ENCODE measurements at regions not wholly inside any gene's neighbourhood (a gene's known extent, or its start where the extent isn't known, plus 50 kb on each side); places are given as distances from the start of the nearest gene placed in this dataset.
A peak's percentile ranks its signal among the peaks of the same experiment; 100 is the strongest.

DNA sequence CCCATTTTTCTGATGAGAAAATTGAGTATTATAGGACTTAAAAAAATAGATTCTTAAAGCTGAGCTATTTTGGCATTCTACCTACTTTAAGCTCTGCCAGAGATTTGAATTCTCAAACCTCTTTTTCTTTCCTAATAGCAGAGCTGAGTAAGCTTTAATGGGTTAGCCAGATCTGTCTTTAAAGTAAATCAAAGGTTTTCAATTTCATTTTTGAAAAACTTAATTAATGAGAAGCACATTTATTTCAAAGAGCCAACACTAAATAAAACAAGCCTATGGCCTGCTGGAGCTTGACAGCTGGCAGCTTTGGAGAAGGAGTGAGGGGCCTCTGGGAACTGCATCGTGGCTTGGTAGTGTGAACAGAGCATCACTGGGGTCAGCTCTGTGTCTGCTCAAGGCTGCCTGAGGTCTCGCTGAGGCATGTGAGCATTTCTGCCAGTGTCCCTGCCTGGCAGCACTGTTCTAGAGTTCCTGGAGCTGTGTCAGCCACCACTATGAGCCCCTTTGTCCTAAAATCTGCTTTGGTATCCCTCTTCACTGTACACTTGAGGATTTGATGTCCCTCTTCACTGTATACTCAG lies 50.4 kb upstream of the PRSS23 start:
- H3K9me3 Mint-ChIP-seq = peaks cover 0 to 2% (median 0%) of the 10 kb centered on the region in 6 donors
- no peak for DNase-seq
- H3K27me3 Mint-ChIP-seq (ENCODE audit: low read depth in 3 of 3) = peaks cover 0 to 5% (median 3%) of the 10 kb centered on the region in 3 donors
- no peaks in the 10 kb centered on the region for H3K36me3 Mint-ChIP-seq
- H3K4me3 Mint-ChIP-seq = no peak overlapping the region
- H3K27ac Mint-ChIP-seq = no peak overlapping the region
- no peaks in the 10 kb centered on the region for H3K4me1 Mint-ChIP-seq

DNA sequence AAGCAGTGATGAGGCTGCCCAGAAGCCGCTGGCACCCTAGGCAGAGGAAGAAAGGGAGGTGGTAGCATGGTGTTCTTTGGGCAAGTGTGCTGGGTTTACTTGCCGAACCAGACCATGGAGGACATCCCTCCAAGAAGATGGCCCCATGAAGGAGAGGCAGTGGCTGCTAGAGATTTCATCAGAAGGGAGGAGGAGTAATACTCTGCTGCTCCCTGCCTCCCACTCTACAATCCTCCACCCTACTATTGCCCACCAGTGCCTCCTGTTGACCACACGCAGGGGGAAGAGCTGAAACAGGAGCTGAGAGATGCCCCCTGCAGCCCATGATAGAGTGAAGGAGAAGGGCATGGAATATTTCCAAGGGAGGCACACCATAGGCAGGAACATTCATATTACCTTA lies 51.0 kb upstream of the PRSS23 start:
- Mint-ChIP-seq H3K4me1 (no peaks in the 10 kb centered on the region), H3K27me3 (ENCODE audit: low read depth in 3 of 3) (peaks cover 0 to 5% (median 3%) of the 10 kb centered on the region in 3 donors), H3K9me3 (peaks cover 0 to 2% (median 0%) of the 10 kb centered on the region in 6 donors), H3K4me3 (no peak overlapping the region), H3K36me3 (no peaks in the 10 kb centered on the region), H3K27ac (no peak overlapping the region)
- DNase-seq = no peak

- no peak for DNase-seq
- Mint-ChIP-seq H3K4me1 (no peaks in the 10 kb centered on the region), H3K27me3 (ENCODE audit: low read depth in 3 of 3) (peaks cover 0 to 5% (median 3%) of the 10 kb centered on the region in 3 donors), H3K9me3 (no peaks in the 10 kb centered on the region), H3K4me3 (no peak overlapping the region), H3K27ac (no peak overlapping the region), H3K36me3 (no peaks in the 10 kb centered on the region)
These were observed 52.0 kb upstream of the PRSS23 start for GRCh38 chr11:86748296-86748695.

- DNase-seq = no peak
- H3K9me3 Mint-ChIP-seq = no peaks in the 10 kb centered on the region
- H3K4me1 Mint-ChIP-seq = no peaks in the 10 kb centered on the region
- no peaks in the 10 kb centered on the region for H3K36me3 Mint-ChIP-seq
- no peak overlapping the region for H3K4me3 Mint-ChIP-seq
- no peak overlapping the region for H3K27ac Mint-ChIP-seq
- H3K27me3 Mint-ChIP-seq (ENCODE audit: low read depth in 3 of 3) = peaks cover 0 to 5% (median 3%) of the 10 kb centered on the region in 3 donors
These were observed 52.5 kb upstream of the PRSS23 start for GRCh38 chr11:86747801-86748200.

DNA sequence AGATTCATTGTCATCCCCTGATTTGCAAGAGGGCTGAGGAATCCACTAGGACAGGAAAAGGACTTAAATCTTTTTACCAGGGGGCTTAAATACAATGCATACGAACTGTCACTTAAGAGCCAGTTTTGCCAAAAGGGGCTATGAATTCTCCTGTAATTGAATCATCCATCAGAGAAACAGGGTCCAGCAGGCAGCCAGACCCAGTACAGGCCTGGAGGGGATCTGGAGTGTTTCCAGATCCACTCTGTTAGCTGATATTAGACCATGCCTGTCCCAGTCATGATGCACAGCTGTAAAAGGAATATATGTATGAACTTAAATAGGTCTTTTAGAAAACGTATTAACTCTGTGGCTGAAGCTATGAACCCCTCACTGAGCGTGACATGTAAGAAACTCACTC lies 53.8 kb upstream of the PRSS23 start:
- H3K27ac Mint-ChIP-seq = no peak overlapping the region
- no peaks in the 10 kb centered on the region for H3K4me1 Mint-ChIP-seq
- no peaks in the 10 kb centered on the region for H3K36me3 Mint-ChIP-seq
- H3K4me3 Mint-ChIP-seq = no peak overlapping the region
- no peaks in the 10 kb centered on the region for H3K9me3 Mint-ChIP-seq
- no peak for DNase-seq
- peaks cover 2 to 3% (median 3%) of the 10 kb centered on the region in 3 donors for H3K27me3 Mint-ChIP-seq (ENCODE audit: low read depth in 3 of 3)

GRCh38 chr11:86745571-86745970 lies 54.8 kb upstream of the PRSS23 start:
- H3K27ac Mint-ChIP-seq = no peak overlapping the region
- no peak overlapping the region for H3K4me3 Mint-ChIP-seq
- no peaks in the 10 kb centered on the region for H3K4me1 Mint-ChIP-seq
- H3K27me3 Mint-ChIP-seq (ENCODE audit: low read depth in 3 of 3) = peaks cover 2 to 3% (median 3%) of the 10 kb centered on the region in 3 donors
- no peaks in the 10 kb centered on the region for H3K9me3 Mint-ChIP-seq
- no peak for DNase-seq
- no peaks in the 10 kb centered on the region for H3K36me3 Mint-ChIP-seq

DNA sequence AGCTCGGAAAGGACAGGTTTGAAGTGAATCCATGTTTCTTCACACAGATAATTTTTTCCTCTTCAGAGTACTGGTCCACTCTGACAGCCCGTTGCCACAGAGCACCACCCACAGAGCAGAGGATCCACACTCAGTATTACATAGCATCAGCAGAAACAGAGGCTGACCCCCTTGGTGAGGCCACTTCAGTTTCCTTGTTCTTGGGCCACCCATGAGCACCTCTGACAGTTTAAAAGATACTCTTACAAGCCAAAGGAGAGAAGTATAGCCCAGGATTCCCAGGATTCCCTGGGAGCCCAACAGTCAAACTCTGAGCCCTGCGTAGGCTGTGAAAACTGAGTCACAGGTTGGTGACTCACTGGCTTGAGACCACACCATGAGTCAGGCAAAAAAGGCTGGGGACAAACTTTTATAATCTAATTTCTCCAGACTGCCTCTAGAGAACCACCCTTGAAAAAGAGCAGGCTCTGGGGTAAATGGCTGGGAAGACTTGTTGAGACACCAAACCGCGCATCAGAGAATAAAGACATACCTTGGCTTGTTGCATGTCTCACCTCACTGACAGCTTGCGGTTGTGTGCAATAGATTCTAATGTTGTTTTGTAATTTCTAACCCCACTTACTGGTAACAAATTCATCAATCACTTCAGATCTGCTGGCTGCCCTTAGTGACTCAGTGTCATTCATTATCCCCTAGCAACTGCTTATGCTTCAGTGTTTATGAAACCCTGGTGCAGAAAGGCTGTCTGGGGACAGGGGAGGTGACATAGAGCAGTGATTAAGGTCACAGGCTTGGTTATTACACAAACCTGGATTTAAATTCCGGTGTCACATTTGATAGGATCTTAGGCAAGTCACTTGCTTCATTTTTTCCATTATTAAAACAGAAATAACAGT lies 56.9 kb upstream of the PRSS23 start:
- Mint-ChIP-seq H3K4me3 (no peak overlapping the region), H3K27ac (peak overlapping the region in 1 of 6 donors; percentile 13), H3K36me3 (no peaks in the 10 kb centered on the region), H3K9me3 (no peaks in the 10 kb centered on the region), H3K4me1 (no peaks in the 10 kb centered on the region), H3K27me3 (ENCODE audit: low read depth in 3 of 3) (peaks cover 0 to 3% (median 2%) of the 10 kb centered on the region in 3 donors)
- no peak for DNase-seq

DNA sequence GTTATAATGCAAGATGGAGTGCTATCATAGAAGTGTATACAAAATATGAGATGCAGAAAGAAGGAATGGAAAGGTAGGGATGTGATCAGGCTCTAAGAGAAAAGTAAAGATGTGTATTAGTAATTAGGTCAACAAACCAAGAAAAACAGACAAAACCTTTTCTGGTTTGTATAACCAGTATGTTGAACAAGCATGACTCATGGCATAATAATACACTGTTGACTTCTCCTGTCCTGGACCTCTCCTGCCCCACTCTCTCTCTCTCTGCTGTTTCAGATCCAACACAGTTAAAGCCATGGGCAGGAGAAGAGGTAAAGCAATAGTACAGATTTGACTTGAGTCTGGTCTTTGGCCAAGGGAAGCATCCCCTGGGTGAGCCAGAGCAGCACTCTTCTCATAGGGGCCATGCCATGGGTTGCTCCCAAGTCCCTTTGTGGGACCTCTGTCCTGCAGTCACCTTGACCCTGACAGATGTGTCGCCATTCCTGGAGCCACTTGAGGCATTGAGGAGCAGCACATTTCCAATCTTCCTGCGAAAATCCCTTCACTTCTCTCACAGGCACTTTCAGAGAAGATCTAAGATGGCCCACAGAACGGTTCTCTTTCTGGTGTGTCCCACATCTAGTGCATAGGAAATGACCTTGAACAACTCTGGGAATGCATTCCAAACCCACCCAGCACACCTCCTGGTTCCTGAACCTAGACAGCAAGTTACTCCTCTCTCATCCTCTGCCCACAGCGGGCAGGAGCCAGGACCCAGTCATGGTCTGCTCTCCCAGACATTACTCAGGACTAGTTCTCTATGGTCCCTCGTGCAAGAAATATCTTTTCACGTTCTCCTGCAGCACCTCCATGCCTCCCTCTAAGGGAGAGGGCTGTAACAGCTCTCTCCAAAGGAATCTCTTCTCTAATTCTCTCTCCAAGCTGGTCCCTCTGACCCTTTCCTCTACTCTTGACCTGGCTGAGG lies 58.2 kb upstream of the PRSS23 start:
- no peak overlapping the region for H3K27ac Mint-ChIP-seq
- H3K4me3 Mint-ChIP-seq = no peak overlapping the region
- no peaks in the 10 kb centered on the region for H3K4me1 Mint-ChIP-seq
- H3K36me3 Mint-ChIP-seq = no peaks in the 10 kb centered on the region
- H3K27me3 Mint-ChIP-seq (ENCODE audit: low read depth in 3 of 3) = peaks cover 0 to 2% (median 2%) of the 10 kb centered on the region in 3 donors
- H3K9me3 Mint-ChIP-seq = no peaks in the 10 kb centered on the region
- no peak for DNase-seq

DNA sequence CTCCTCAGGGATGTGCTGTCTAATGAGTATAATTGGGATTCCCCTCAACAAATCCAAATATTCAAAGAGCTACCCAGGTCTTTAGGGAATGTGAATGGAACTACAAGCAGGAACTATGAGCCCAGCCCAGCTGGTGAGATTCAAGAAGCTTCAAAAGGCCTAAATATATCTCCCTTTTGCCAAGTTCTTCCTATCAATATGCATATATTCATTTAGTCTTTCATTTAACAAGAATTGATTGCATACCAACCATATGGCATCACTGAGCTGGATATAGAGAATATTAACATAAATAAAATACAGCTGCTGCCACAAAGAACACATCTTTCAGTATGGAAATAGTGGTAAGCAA lies 58.9 kb upstream of the PRSS23 start:
- Mint-ChIP-seq H3K9me3 (no peaks in the 10 kb centered on the region), H3K27ac (no peak overlapping the region), H3K27me3 (ENCODE audit: low read depth in 3 of 3) (peaks cover 0 to 2% (median 2%) of the 10 kb centered on the region in 3 donors), H3K4me3 (no peak overlapping the region), H3K36me3 (no peaks in the 10 kb centered on the region), H3K4me1 (no peaks in the 10 kb centered on the region)
- DNase-seq = no peak

GRCh38 chr11:86740628-86741483 lies 59.5 kb upstream of the PRSS23 start:
- Mint-ChIP-seq H3K4me3 (no peak overlapping the region), H3K27ac (no peak overlapping the region), H3K36me3 (no peaks in the 10 kb centered on the region), H3K9me3 (no peaks in the 10 kb centered on the region), H3K27me3 (ENCODE audit: low read depth in 3 of 3) (peaks cover 0 to 2% (median 2%) of the 10 kb centered on the region in 3 donors), H3K4me1 (no peaks in the 10 kb centered on the region)
- no peak for DNase-seq

- H3K4me3 Mint-ChIP-seq = no peak overlapping the region
- no peaks in the 10 kb centered on the region for H3K4me1 Mint-ChIP-seq
- no peaks in the 10 kb centered on the region for H3K9me3 Mint-ChIP-seq
- DNase-seq = no peak
- H3K27me3 Mint-ChIP-seq (ENCODE audit: low read depth in 3 of 3) = peaks cover 0 to 2% (median 2%) of the 10 kb centered on the region in 3 donors
- H3K27ac Mint-ChIP-seq = no peak overlapping the region
- no peaks in the 10 kb centered on the region for H3K36me3 Mint-ChIP-seq
These were observed 61.8 kb upstream of the PRSS23 start for GRCh38 chr11:86738568-86738967.

- Mint-ChIP-seq H3K9me3 (no peaks in the 10 kb centered on the region), H3K27me3 (ENCODE audit: low read depth in 3 of 3) (peaks cover 0 to 2% (median 2%) of the 10 kb centered on the region in 3 donors), H3K4me1 (no peaks in the 10 kb centered on the region), H3K27ac (no peak overlapping the region), H3K36me3 (no peaks in the 10 kb centered on the region), H3K4me3 (no peak overlapping the region)
- no peak for DNase-seq
These were observed 62.6 kb upstream of the PRSS23 start for GRCh38 chr11:86737737-86738136.

- DNase-seq = no peak
- no peaks in the 10 kb centered on the region for H3K9me3 Mint-ChIP-seq
- H3K4me1 Mint-ChIP-seq = no peaks in the 10 kb centered on the region
- peaks cover 0 to 2% (median 2%) of the 10 kb centered on the region in 3 donors for H3K27me3 Mint-ChIP-seq (ENCODE audit: low read depth in 3 of 3)
- H3K36me3 Mint-ChIP-seq = no peaks in the 10 kb centered on the region
- H3K4me3 Mint-ChIP-seq = no peak overlapping the region
- H3K27ac Mint-ChIP-seq = peak overlapping the region in 1 of 6 donors; percentile 10
These were observed 63.1 kb upstream of the PRSS23 start for GRCh38 chr11:86737230-86737629.

Measured in immature natural killer cell (primary cell).